ENCODE measurements at regions not wholly inside any gene's neighbourhood (a gene's known extent, or its start where the extent isn't known, plus 50 kb on each side); places are given as distances from the start of the nearest gene placed in this dataset.
"Not testable (repeated sequence)": the region's sequence is repeated elsewhere in the genome, so short reads cannot be mapped to it uniquely, and the experiment has no call there.

GRCh38 chr15:21503021-21503420 is 62.7 kb upstream of the POTEB3 start:
- DNase-seq (ENCODE audit: low read depth); H3K4me3 ChIP-seq (ENCODE audit: low read depth, low read length): not testable (repeated sequence)

Data from NB4 (cell line).